IMR-90 (cell line): ENCODE measurements at regions not wholly inside any gene's neighbourhood (a gene's known extent, or its start where the extent isn't known, plus 50 kb on each side); places are given as distances from the start of the nearest gene placed in this dataset.
"Not testable (repeated sequence)": the region's sequence is repeated elsewhere in the genome, so short reads cannot be mapped to it uniquely, and the experiment has no call there.

Source experiments
- ATAC-seq: fragments of 200-7000 bp; cut with Tn5 transposase; 2 replicates; pipeline ENCODE4 v1.9.1; 2020; ENCODE audit warnings: low read depth, mild to moderate bottlenecking, moderate library complexity
- BruUV-seq: library from RNA; stranded (reverse); fragments of 400-500 nt; replicated peaks from 2 replicates; lab custom pipeline; 2021; lab: Mats Ljungman, UMichigan
- CTCF ChIA-PET: fragments of 300-600 bp; formaldehyde crosslinking; extraction: SDS; loops from one replicate; lab custom pipeline; 2021; ENCODE audit warnings: antibody characterized with exemption; lab: Yijun Ruan, JAX
- POLR2A ChIA-PET: fragments of 300-600 bp; sonication (Branson Sonifier 250); formaldehyde crosslinking; loops from one replicate; lab custom pipeline; 2022; ENCODE audit warnings: antibody characterized with exemption; ENCODE audit not compliant: unreplicated experiment; lab: Charles Lee
- DNase-seq: peaks from one replicate; pipeline ENCODE4 v3.0.0; 2013
- H2AFZ ChIP-seq: replicated peaks from 2 replicates; pipeline ENCODE3; 2013; ENCODE audit warnings: low read length, mild to moderate bottlenecking; ENCODE audit not compliant: poor library complexity
- H2AK5ac ChIP-seq: 2 replicates; pipeline ENCODE4 v1.6.1; 2013; ENCODE audit warnings: low read depth, low read length, inconsistent platforms
- H2AK9ac ChIP-seq: replicated peaks from 2 replicates; pipeline ENCODE3; 2013; ENCODE audit warnings: mild to moderate bottlenecking, low read depth, low read length, moderate library complexity; ENCODE audit not compliant: poor library complexity
- H2BK120ac ChIP-seq: 2 replicates; pipeline ENCODE4 v1.6.1; 2013; ENCODE audit warnings: low read depth, low read length, inconsistent platforms
- H2BK15ac ChIP-seq: 3 replicates; pipeline ENCODE4 v1.6.1; 2013; ENCODE audit warnings: low read depth, low read length, inconsistent platforms
- H2BK20ac ChIP-seq: 2 replicates; pipeline ENCODE4 v1.6.1; 2013; ENCODE audit warnings: low read depth, mild to moderate bottlenecking, inconsistent platforms, low read length, moderate library complexity
- H2BK5ac ChIP-seq: 2 replicates; pipeline ENCODE4 v1.6.1; 2013; ENCODE audit warnings: mild to moderate bottlenecking, low read depth, low read length, inconsistent platforms; ENCODE audit not compliant: poor library complexity, severe bottlenecking
- H3K14ac ChIP-seq: replicated peaks from 2 replicates; pipeline ENCODE4 v1.6.1; 2013; ENCODE audit warnings: low read depth, low read length, inconsistent platforms
- H3K18ac ChIP-seq: 2 replicates; pipeline ENCODE4 v1.6.1; 2013; ENCODE audit warnings: low read depth, low read length, control low read depth
- H3K23ac ChIP-seq: 2 replicates; pipeline ENCODE4 v1.6.1; 2013; ENCODE audit warnings: low read depth, low read length, inconsistent platforms
- H3K27ac ChIP-seq: 2 replicates; pipeline ENCODE4 v1.5.1; 2013; ENCODE audit warnings: mild to moderate bottlenecking, control low read depth, low read length; ENCODE audit not compliant: insufficient read depth
- H3K27me3 ChIP-seq: 2 replicates; pipeline ENCODE4 v1.6.1; 2013; ENCODE audit warnings: low read length; ENCODE audit not compliant: control insufficient read depth, insufficient read depth
- H3K36me3 ChIP-seq: 2 replicates; pipeline ENCODE4 v1.6.1; 2013; ENCODE audit warnings: low read length, mixed read lengths; ENCODE audit not compliant: control insufficient read depth, insufficient read depth
- H3K4ac ChIP-seq: 2 replicates; pipeline ENCODE4 v1.6.1; 2013; ENCODE audit warnings: low read depth, low read length, inconsistent platforms
- H3K4me1 ChIP-seq: 2 replicates; pipeline ENCODE4 v1.6.1; 2013; ENCODE audit warnings: low read length, mixed read lengths; ENCODE audit not compliant: control insufficient read depth, insufficient read depth
- H3K4me2 ChIP-seq: 2 replicates; pipeline ENCODE4 v1.6.1; 2013; ENCODE audit warnings: low read depth, mild to moderate bottlenecking, control low read depth, low read length, moderate library complexity
- H3K4me3 ChIP-seq: 2 replicates; pipeline ENCODE4 v1.5.1; 2013; ENCODE audit warnings: low read depth, mild to moderate bottlenecking, control low read depth, low read length, moderate library complexity; ENCODE audit not compliant: insufficient read depth
- H3K56ac ChIP-seq: 2 replicates; pipeline ENCODE4 v1.6.1; 2013; ENCODE audit warnings: low read length, inconsistent platforms; ENCODE audit not compliant: insufficient read depth; ENCODE audit errors: extremely low read depth
- H3K79me1 ChIP-seq, 2 experiments: 2 replicates each; pipeline ENCODE4 v1.6.1; 2013; ENCODE audit warnings: low read length in 2 of 2, inconsistent platforms in 1 of 2, low read depth in 1 of 2
- H3K9ac ChIP-seq: 2 replicates; pipeline ENCODE4 v1.6.1; 2013; ENCODE audit warnings: low read depth, low read length, control low read depth
- H3K9me1 ChIP-seq: 2 replicates; pipeline ENCODE4 v1.6.1; 2013; ENCODE audit warnings: low read length, inconsistent platforms; ENCODE audit not compliant: insufficient read depth
- H3K9me3 ChIP-seq: 2 replicates; pipeline ENCODE4 v1.6.1; 2013; ENCODE audit warnings: low read length; ENCODE audit not compliant: control insufficient read depth, insufficient read depth
- H4K20me1 ChIP-seq: 2 replicates; pipeline ENCODE4 v1.6.1; 2013; ENCODE audit warnings: low read length, inconsistent platforms; ENCODE audit not compliant: insufficient read depth
- H4K5ac ChIP-seq: 2 replicates; pipeline ENCODE4 v1.6.1; 2013; ENCODE audit warnings: mild to moderate bottlenecking, low read depth, low read length, control low read depth
- H4K8ac ChIP-seq, 2 experiments: 2 replicates each; pipeline ENCODE4 v1.6.1; 2013; ENCODE audit warnings: low read depth in 2 of 2, low read length in 2 of 2, control low read depth in 1 of 2, inconsistent platforms in 1 of 2
- H4K91ac ChIP-seq: 2 replicates; pipeline ENCODE4 v1.6.1; 2013; ENCODE audit warnings: low read depth, low read length, inconsistent platforms; ENCODE audit not compliant: insufficient read depth
- CTCF ChIP-seq: conservative IDR thresholded peaks from 2 replicates; pipeline ENCODE4 v1.5.1; 2012; ENCODE audit warnings: mild to moderate bottlenecking, low read depth, low read length, improper control_type of control experiment
- ELK1 ChIP-seq: fragments of 150-350 bp; IDR thresholded peaks from 2 replicates; pipeline ENCODE4 v1.6.1; 2016; ENCODE audit warnings: low read depth, mild to moderate bottlenecking, low read length, moderate library complexity, borderline replicate concordance
- MXI1 ChIP-seq: IDR thresholded peaks from 2 replicates; pipeline ENCODE4 v1.6.1; 2012; ENCODE audit warnings: low read depth, mild to moderate bottlenecking, low read length, moderate library complexity, borderline replicate concordance
- RCOR1 ChIP-seq: IDR thresholded peaks from 2 replicates; pipeline ENCODE4 v1.6.1; 2012; ENCODE audit warnings: mild to moderate bottlenecking, low read length, improper control_type of control experiment; ENCODE audit not compliant: insufficient replicate concordance
- WGBS, 2 experiments: methylation state at CpG; one replicate each; pipeline versions ENCODE4 v1.1.5 to v1.1.7; 2013; ENCODE audit warnings: missing lambda C conversion rate in 2 of 2; ENCODE audit not compliant: insufficient read length in 1 of 2; ENCODE audit errors: extremely low coverage in 2 of 2; 5-methylcytosine and 5-hydroxymethylcytosine counted together
- dilution Hi-C: fragments of 300-500 bp; cut with HindIII; formaldehyde crosslinking; loops from one replicate; pipeline ENCODE4 v1.14.3; 2018; ENCODE audit warnings: low sequenced_read_pairs; ENCODE audit not compliant: unreplicated experiment
- in situ Hi-C: fragments of 300-500 bp; cut with MboI; formaldehyde crosslinking; loops from 3 replicates; pipeline ENCODE4 v1.14.3; 2019; ENCODE audit warnings: low sequenced_read_pairs, inconsistent platforms, mixed read lengths
- intact Hi-C: fragments of 100-400 bp; cut with micrococcal nuclease; formaldehyde crosslinking; loops from 2 replicates; pipeline ENCODE4 v1.10.0; 2022

DNA sequence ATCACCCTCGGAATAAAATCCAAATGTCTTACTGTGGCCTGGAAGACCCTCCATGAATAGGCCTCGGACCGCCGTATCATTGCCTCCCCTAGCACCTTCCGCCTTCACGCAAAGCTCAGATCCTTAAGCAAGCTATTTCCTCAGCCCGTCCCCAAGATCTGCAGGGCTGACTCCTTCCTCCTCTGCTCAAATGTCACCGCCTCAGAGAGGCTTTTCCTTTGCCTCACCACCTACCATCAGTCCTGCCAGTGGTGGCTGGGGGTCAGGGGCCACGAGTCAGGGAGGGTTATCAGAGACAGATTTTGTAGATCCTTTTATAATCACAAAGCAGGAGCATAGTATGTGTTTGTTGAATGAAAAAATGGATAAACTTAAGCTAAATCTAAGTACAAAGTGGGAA is 74.4 kb upstream of the KIF2A start:
- no peak for TF ChIP-seq MXI1
- no peak for TF ChIP-seq RCOR1
- no peak for TF ChIP-seq ELK1
- no peak for TF ChIP-seq CTCF
- dilution Hi-C loops, result no loop called here
- no peaks in the 10 kb centered on the region for H3K9me1 ChIP-seq
- ATAC-seq (no peak), DNase-seq (no peak)
- no peak overlapping the region for H3K9ac ChIP-seq
- H3K79me1 ChIP-seq, result no peaks in the 10 kb centered on the region
- H4K5ac ChIP-seq, result no peak overlapping the region
- no peaks in the 10 kb centered on the region for H3K4me1 ChIP-seq
- no peak overlapping the region for H3K18ac ChIP-seq
- H3K27ac ChIP-seq, result no peak overlapping the region
- POLR2A ChIA-PET, result no interaction called here
- WGBS, 2 experiments, result no CpG with 5 or more reads among the region's 9 CpGs
- H3K23ac ChIP-seq, result no peak overlapping the region
- no peak overlapping the region for H2BK20ac ChIP-seq
- H4K20me1 ChIP-seq, result no peaks in the 10 kb centered on the region
- H3K14ac ChIP-seq, result no peak overlapping the region
- H2BK15ac ChIP-seq, result no peak overlapping the region
- H2BK5ac ChIP-seq, result no peak overlapping the region
- no peak overlapping the region for H2AK5ac ChIP-seq
- H3K9me3 ChIP-seq, result no peaks in the 10 kb centered on the region
- no peak overlapping the region for H3K56ac ChIP-seq
- H4K91ac ChIP-seq, result no peak overlapping the region
- no peaks in the 10 kb centered on the region for H3K36me3 ChIP-seq
- BruUV-seq, result no TSS peak
- H3K4me2 ChIP-seq, result no peak overlapping the region
- in situ Hi-C loops, result no loop called here
- no peak overlapping the region for H2AK9ac ChIP-seq
- H3K27me3 ChIP-seq, result no peaks in the 10 kb centered on the region
- CTCF ChIA-PET, result interaction anchor here (1.1 kb wide), 1 partner anchor 212 kb away, joined by 3 read pairs; no protein-coding TSS in a partner anchor
- H2AFZ ChIP-seq, result no peak overlapping the region
- no peak overlapping the region for H4K8ac ChIP-seq
- H3K4ac ChIP-seq, result no peak overlapping the region
- no peak overlapping the region for H2BK120ac ChIP-seq
- H3K4me3 ChIP-seq, result no peak overlapping the region
- intact Hi-C loops, result no loop called here

DNA sequence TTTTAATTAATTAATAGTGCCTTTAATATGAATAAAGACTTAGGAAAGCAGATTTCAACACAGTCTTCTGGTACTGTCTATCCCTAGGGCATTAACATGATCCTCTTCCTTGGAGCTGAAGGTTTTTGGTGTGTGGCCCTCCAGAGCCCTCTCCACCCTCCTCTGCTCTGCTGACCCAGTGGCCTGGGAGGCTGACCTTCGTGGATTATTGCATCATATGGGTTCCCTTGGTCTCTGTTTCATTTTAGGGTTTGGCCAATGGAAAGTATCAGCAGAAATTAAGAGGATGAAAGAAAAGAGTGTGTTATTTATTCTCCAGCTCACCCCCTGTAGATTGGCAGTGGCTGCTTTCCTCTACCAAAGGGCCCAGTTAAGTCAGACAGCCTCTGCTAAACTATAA is 73.8 kb upstream of the KIF2A start:
- H3K56ac ChIP-seq, result not testable (repeated sequence)

More for the DNA sequence above, 73.8 kb upstream of the KIF2A start:
- H3K36me3 ChIP-seq, dilution Hi-C loops, H3K27ac ChIP-seq, H2AK5ac ChIP-seq, H3K4ac ChIP-seq, POLR2A ChIA-PET, H2BK20ac ChIP-seq, H3K4me3 ChIP-seq, in situ Hi-C loops, H3K18ac ChIP-seq, H3K9me1 ChIP-seq, H2AK9ac ChIP-seq, H2BK5ac ChIP-seq, H4K8ac ChIP-seq, H2AFZ ChIP-seq, DNase-seq, H3K4me2 ChIP-seq, H3K4me1 ChIP-seq, H3K14ac ChIP-seq, H3K23ac ChIP-seq, BruUV-seq, intact Hi-C loops, H3K27me3 ChIP-seq, H3K9ac ChIP-seq, H4K5ac ChIP-seq, H2BK120ac ChIP-seq, ATAC-seq, H3K79me1 ChIP-seq, H4K91ac ChIP-seq, H2BK15ac ChIP-seq, H3K9me3 ChIP-seq, H4K20me1 ChIP-seq: not testable (repeated sequence)
- no CpG with 5 or more reads among the region's 1 CpG for WGBS, 2 experiments
- CTCF ChIA-PET, result interaction anchor here (1.1 kb wide), 1 partner anchor 212 kb away, joined by 3 read pairs; no protein-coding TSS in a partner anchor
